Right cardiac atrium (tissue), 5 donors: ENCODE measurements at regions not wholly inside any gene's neighbourhood (a gene's known extent, or its start where the extent isn't known, plus 50 kb on each side); places are given as distances from the start of the nearest gene placed in this dataset.

Experiments
- ATAC-seq, 2 donors: fragments of 200-7000 bp; cut with Tn5 transposase; one replicate each; pipeline versions ENCODE4 v1.8.0 to v1.9.1; 2020; ENCODE audit warnings: moderate library complexity in 2 of 2, mild to moderate bottlenecking in 1 of 2
- DNase-seq, 3 donors: peaks; one replicate each; pipeline ENCODE4 v3.0.0-alpha.2; 2020
- H3K27ac ChIP-seq: one replicate; pipeline ENCODE4 v1.5.1; 2013; ENCODE audit warnings: mild to moderate bottlenecking, low read length, control low read depth, moderate library complexity
- H3K27me3 ChIP-seq: one replicate; pipeline ENCODE4 v1.6.1; 2013; ENCODE audit not compliant: control insufficient read depth, insufficient read depth
- H3K4me1 ChIP-seq: one replicate; pipeline ENCODE4 v1.6.1; 2013; ENCODE audit warnings: low read length; ENCODE audit not compliant: control insufficient read depth, insufficient read depth
- H3K4me3 ChIP-seq: one replicate; pipeline ENCODE4 v1.5.1; 2013; ENCODE audit warnings: low read length, control low read depth
- H3K9me3 ChIP-seq: one replicate; pipeline ENCODE4 v1.6.1; 2013; ENCODE audit warnings: low read length; ENCODE audit not compliant: control insufficient read depth
- WGBS: extraction: QIAGEN DNeasy Blood & Tissue Kit; methylation state at CpG from one replicate; pipeline ENCODE4 v1.1.7; 2013; 5-methylcytosine and 5-hydroxymethylcytosine counted together
- intact Hi-C, 4 donors: fragments of 100-400 bp; cut with DNase I; formaldehyde crosslinking; loops; one replicate each; pipeline versions ENCODE4 v1.11.0 to v1.14.0; 2022 to 2023
- donor health status: healthy with polysubstance abuse.
- donor health status: DM: no; HTN: yes; CAD: no.
- donor health status: DM: no; HTN: no; CAD: no.
- donor health status: DM: no; HTN: yes; CAD: no; lungs with severe emphysema.
- donor health status: DM: yes; HTN: yes; CAD: no.

DNA sequence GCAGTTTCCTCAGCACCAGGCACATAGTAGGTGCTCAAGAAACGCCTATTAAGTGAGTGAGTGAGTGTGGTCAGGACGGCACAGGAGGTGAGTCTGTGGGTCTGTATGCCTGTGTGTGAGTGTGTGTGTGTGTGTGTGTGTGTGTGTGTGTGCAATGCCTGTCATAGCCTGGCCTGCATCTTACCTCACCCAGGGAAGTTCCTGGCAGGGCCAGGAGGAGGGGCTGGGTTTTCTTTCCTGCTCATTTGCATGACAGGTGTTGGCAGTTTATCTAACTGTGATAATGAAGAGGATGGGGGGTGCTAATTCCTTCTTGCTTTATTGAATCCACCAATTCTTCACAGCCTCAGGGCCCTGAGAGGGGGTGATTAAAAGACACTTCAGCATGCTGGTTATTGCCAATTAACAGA, 146.7 kb upstream of the MLN start:
- no peak overlapping the region for H3K27ac ChIP-seq
- no peaks in the 10 kb centered on the region for H3K4me1 ChIP-seq
- no peak overlapping the region for H3K4me3 ChIP-seq
- no peak for DNase-seq
- no peaks in the 10 kb centered on the region for H3K9me3 ChIP-seq
- intact Hi-C loops, result no loop called here
- 60% methylated on average over 2 of the region's 2 CpGs for WGBS
- ATAC-seq, result no peak
- H3K27me3 ChIP-seq, result no peaks in the 10 kb centered on the region

DNA sequence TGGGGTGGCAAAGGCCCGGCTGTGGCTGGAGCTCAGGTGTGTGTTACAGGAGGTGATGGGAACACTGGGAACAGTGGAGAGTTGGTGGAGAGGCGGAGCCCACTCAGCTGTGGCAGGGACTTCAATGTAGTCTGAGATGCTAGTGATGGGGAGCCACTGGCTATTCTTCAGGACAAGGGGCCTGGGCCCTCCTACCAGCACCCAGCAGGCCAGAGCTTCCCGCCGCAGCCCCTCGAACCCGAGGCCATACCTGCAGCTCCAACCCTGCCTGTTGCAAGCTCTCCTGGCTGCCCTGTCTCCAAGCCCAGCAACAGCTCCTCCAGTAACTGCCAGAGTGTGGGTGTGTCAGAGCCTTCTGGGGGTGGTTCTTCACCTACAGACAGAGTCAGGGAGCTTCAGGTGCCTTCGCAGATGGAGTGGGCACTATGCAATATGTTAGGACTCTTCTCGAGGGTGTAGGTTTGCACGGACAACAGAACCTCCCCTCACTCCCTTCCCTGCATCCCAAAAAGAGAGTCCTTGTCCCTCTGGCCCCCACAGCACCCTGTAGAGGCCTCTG, 146.2 kb upstream of the MLN start:
- no peaks in the 10 kb centered on the region for H3K9me3 ChIP-seq
- intact Hi-C loops, result no loop called here
- no peaks in the 10 kb centered on the region for H3K27me3 ChIP-seq
- H3K4me1 ChIP-seq, result no peaks in the 10 kb centered on the region
- ATAC-seq, result no peak
- H3K4me3 ChIP-seq, result no peak overlapping the region
- no peak for DNase-seq
- H3K27ac ChIP-seq, result no peak overlapping the region
- 88% methylated on average over 9 of the region's 9 CpGs for WGBS

DNA sequence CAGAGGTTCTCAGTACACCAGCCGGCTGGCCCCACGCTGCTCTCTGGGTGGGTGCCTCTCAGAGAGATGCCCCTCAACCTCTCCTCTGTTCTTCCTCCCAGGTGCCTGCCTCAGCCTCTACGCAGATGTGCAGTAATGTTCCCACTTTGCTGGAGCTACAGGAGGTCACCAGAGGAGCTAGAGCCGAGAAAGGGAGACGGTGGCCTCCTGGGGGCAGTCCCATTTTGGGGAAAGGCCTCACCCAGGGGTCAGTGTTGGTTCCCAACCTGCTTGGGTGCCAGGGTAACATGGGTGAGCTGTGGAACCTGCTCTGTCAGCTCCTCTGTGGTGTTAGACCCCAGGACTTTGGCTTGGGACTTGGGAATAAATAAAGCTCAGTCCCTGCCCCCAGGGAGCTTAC, 145.3 kb upstream of the MLN start:
- no peaks in the 10 kb centered on the region for H3K9me3 ChIP-seq
- 84% methylated on average over 5 of the region's 5 CpGs for WGBS
- DNase-seq, result no peak
- intact Hi-C loops, result no loop called here
- no peak overlapping the region for H3K4me3 ChIP-seq
- H3K27ac ChIP-seq, result no peak overlapping the region
- ATAC-seq, result no peak
- no peaks in the 10 kb centered on the region for H3K27me3 ChIP-seq
- H3K4me1 ChIP-seq, result no peaks in the 10 kb centered on the region

DNA sequence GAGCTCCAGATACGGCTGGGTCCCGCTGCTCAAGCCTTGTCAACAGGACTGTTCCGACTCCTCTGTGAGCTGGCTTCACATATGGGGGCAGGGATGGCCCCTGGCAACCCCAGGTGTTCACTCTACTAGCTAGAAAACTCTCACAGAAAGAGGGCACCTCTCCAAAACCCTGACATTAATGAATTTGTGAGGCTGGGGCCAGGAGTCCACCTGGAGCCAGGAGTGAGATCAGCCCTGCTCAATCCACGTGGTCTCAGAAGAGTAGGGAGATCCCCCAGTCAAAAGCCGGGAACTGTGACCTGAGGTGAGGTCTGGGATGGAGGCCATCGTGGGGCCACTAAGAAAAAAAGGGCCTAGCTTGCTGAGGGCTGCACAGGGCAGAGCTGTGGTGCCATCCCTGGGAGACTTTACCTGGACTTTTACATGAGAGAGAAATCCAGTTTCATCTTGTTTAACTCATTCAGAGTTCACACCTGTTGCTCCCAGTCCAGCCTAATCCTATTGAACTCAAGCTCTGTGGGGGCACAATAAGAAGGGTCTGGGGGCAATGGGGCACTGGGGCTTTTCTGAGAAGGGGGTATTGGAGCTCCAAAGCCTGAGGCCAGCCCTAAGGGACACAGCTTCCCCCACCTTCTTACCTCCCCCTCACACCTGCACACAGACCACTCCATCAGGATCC, 144.3 kb upstream of the MLN start:
- no peaks in the 10 kb centered on the region for H3K9me3 ChIP-seq
- 84% methylated on average over 6 of the region's 6 CpGs for WGBS
- no peak overlapping the region for H3K27ac ChIP-seq
- H3K27me3 ChIP-seq, result no peaks in the 10 kb centered on the region
- no peak for DNase-seq
- no peak overlapping the region for H3K4me3 ChIP-seq
- no peak for ATAC-seq
- intact Hi-C loops, result no loop called here
- no peaks in the 10 kb centered on the region for H3K4me1 ChIP-seq

DNA sequence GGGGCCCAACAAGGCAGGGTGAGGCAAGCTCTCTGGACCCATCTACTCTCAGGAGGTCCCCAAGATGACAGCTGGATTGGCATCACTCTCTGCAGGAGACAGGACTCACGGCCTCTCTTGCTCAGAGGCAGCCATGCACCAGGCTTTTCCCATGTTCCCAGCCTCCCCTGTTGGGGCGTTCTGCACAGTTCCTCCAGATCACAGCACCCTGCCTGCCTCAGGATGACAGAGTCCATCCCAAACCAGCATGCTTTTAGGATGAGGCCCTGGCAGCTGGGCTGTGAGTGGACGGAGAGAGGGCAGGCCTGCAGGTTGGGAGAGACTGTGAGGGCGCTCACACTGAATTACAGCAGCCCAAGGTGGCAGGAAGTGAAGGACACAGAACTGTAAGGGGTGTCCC, 143.2 kb upstream of the MLN start:
- H3K4me1 ChIP-seq, result no peaks in the 10 kb centered on the region
- H3K4me3 ChIP-seq, result no peak overlapping the region
- ATAC-seq, result no peak
- WGBS, result 85% methylated on average over 4 of the region's 4 CpGs
- intact Hi-C loops, result no loop called here
- no peak for DNase-seq
- no peaks in the 10 kb centered on the region for H3K9me3 ChIP-seq
- no peak overlapping the region for H3K27ac ChIP-seq
- H3K27me3 ChIP-seq, result no peaks in the 10 kb centered on the region

DNA sequence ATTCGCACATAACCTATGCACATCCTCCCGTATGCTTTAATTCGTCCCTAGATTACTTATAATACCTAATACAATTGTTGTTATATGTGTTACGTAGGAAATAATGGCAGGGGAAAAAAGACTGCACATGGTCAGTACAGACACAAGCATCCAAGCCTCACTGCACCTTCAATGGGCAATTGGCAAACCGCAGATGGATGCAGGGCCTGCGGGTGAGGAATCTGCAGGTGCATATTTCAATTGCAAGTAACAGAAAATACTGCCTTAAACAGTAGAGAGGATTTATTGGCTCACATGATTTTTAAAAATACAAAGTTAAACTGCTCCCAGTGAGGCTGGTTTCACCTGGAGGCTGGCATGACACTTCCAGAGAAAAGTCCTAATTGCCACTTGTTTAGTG, 142.1 kb upstream of the MLN start:
- H3K27me3 ChIP-seq, result no peaks in the 10 kb centered on the region
- 94% methylated on average over 6 of the region's 6 CpGs for WGBS
- H3K4me3 ChIP-seq, result no peak overlapping the region
- intact Hi-C loops, result no loop called here
- no peaks in the 10 kb centered on the region for H3K4me1 ChIP-seq
- H3K27ac ChIP-seq, result no peak overlapping the region
- DNase-seq (no peak), ATAC-seq (no peak)
- no peaks in the 10 kb centered on the region for H3K9me3 ChIP-seq

DNA sequence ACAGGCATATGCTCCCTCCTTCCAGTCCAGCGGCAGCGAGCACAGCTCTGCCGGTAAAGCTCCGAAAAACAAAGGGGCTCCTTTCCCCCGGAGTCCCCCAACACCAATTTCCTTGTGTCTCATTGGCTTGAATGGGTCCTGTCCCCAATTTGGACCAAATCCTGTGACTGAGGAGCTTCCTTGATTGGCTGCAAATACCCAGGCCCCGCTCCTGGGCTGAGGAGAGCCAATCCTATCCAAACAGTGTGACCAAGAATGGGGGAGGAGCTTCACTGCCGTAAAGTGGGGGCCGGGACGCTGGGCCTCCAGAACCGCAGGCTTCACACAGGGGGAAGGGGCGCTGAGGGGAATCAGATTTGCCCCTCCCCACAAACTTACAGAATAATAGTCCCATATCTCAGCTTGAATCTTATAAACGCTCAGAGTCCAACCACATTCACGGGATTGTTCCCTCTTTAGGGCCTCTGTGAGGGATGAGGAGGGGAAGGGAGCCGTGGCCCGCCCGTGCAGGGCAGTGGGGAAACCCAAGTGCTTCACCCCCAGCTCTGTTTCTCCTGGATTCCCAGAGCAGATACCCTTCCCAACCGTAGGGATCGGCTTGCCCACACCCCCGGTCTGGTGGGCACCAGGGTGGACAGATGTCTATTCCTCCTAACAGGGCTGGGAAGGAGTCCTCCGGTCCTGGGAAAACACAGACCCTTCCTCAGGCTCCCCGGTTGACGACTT, 141.0 kb upstream of the MLN start:
- no peak for ATAC-seq

DNA sequence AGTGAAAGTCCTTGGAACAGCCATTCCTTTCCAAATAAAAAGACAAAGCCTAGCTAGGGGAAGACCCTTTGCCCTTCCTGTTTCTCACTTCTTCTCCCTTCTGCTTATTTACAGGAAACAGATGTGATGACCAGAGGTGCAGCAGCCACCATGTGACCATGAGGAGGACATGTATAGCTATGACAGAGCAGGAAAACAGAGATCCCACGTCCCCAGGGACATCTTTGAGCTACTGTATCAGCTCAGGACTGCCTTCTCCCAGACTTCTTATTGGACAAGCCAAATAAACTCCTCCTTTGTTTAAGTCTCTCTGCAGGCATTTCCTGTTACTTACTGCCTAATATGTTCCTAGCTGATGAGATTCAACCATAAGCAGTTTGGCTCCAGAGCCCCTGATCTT, 133.1 kb upstream of the MLN start:
- Histone ChIP-seq H3K9me3 (no peaks in the 10 kb centered on the region), H3K27ac (no peak overlapping the region), H3K4me1 (no peaks in the 10 kb centered on the region), H3K27me3 (no peaks in the 10 kb centered on the region), H3K4me3 (no peak overlapping the region)
- intact Hi-C loops, result no loop called here
- ATAC-seq (no peak), DNase-seq (no peak)
- 24% methylated on average over 1 of the region's 1 CpG for WGBS

More for the DNA sequence above, 141.0 kb upstream of the MLN start:
- WGBS, result 77% methylated on average over 22 of the region's 22 CpGs
- Histone ChIP-seq H3K27me3 (no peaks in the 10 kb centered on the region), H3K4me1 (no peaks in the 10 kb centered on the region), H3K9me3 (no peaks in the 10 kb centered on the region), H3K4me3 (no peak overlapping the region), H3K27ac (no peak overlapping the region)
- DNase-seq, result peak in 1 of 3 donors; percentile 28
- intact Hi-C loops, result no loop called here

DNA sequence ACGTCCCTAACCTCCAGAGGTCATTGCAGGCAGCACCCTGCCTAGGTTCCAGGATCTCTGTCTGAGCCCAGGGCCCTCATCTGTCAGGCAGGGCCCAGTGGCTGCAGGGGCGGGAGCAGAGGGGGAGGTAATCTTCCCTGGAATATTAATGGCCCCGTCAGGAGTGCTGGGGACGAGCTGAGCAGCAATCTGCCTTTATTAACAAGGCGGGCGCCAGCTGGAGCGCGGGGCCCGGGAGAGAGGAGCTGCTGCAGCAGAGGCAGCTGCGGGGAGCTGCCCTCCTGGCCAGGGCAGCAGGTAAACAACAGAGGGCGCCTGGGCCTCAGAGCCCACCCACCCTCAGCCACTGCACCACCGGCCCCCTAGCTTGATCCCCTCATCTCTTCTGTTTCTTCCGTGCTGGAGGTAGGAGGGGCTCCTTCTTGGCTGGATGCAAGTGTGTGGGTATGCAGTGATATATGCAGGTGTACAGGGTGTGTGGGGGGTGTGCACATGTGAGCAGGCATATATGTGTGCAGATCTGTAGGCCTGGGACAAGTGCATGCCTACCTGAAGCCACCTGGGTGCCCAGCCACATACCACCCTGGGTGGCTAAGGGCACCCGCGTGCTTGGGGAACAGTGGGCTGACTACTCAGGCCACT, 131.8 kb upstream of the MLN start:
- Histone ChIP-seq H3K4me1 (no peaks in the 10 kb centered on the region), H3K9me3 (no peaks in the 10 kb centered on the region), H3K4me3 (no peak overlapping the region), H3K27me3 (no peaks in the 10 kb centered on the region), H3K27ac (no peak overlapping the region)
- DNase-seq (no peak), ATAC-seq (no peak)
- 49% methylated on average over 15 of the region's 15 CpGs for WGBS
- intact Hi-C loops, result no loop called here

DNA sequence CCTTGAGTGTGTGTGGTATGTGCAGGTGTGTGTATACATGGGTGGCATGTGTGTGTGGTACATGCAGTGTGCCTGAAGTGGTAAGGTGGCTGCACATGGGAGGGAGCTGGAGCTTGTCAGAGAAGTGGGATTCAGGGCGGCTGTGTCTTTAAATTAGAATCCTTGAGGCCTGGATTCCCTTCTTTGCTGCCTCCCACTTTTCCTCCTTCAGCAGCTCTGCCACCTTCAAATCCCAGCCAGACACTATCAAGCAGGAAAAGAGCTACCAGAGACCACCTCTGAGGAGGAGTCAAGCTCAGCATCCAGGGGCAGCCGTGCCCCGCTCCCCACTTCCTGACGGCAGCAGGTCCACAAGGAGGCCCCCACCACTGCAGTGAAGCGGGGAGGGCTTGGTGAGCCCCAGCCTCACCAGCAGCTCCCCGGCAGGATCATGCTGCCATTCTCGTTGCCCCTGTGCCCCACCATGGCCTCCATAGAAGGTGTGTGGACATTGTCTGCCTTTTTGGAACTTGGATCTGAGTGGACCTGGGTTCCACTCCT, 131.0 kb upstream of the MLN start:
- H3K27me3 ChIP-seq, result no peaks in the 10 kb centered on the region
- DNase-seq (no peak), ATAC-seq (no peak)
- intact Hi-C loops, result no loop called here
- no peak overlapping the region for H3K4me3 ChIP-seq
- no peaks in the 10 kb centered on the region for H3K9me3 ChIP-seq
- no peaks in the 10 kb centered on the region for H3K4me1 ChIP-seq
- WGBS, result 71% methylated on average over 7 of the region's 7 CpGs
- no peak overlapping the region for H3K27ac ChIP-seq

DNA sequence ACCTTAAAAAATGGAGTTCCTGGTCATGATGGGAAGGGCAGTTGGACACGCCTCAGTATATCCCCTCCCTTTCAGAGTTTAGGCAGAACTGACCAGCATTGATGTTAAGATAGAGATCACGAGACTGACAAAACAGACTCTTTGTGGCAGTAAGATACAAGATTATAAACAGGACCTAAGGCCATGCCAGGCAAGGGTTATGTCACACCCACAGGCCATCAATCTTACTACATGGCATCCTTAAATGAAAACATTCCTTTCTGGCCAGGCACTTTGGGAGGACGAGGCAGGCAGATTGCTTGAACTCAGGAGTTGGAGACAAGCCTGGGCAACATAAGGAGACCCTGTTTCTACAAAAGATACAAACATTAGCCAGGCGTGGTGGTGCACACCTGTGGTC, 129.3 kb upstream of the MLN start:
- H3K9me3 ChIP-seq, result no peaks in the 10 kb centered on the region
- intact Hi-C loops, result no loop called here
- no peaks in the 10 kb centered on the region for H3K27me3 ChIP-seq
- H3K4me1 ChIP-seq, result no peaks in the 10 kb centered on the region
- 41% methylated on average over 4 of the region's 4 CpGs for WGBS
- ATAC-seq (no peak), DNase-seq (no peak)
- H3K27ac ChIP-seq, result no peak overlapping the region
- H3K4me3 ChIP-seq, result no peak overlapping the region
